ENCODE measurements at regions not wholly inside any gene's neighbourhood (a gene's known extent, or its start where the extent isn't known, plus 50 kb on each side); places are given as distances from the start of the nearest gene placed in this dataset.

GRCh38 chr1:185674201-185674600 is 60.0 kb upstream of the HMCN1 start (continued):
- TF ChIP-seq MTA1 (CRISPR knock-in tag; IDR thresholded peaks at IDR 0.05; ENCODE audit: borderline replicate concordance) (no peak), ZNF567 (CRISPR knock-in tag; IDR thresholded peaks at IDR 0.05; ENCODE audit: borderline replicate concordance) (no peak), GMEB1 (CRISPR knock-in tag; IDR thresholded peaks at IDR 0.05; ENCODE audit: borderline replicate concordance) (no peak), ERF (CRISPR knock-in tag; IDR thresholded peaks at IDR 0.05) (peak; percentile 93), SOX6 (IDR thresholded peaks at IDR 0.05) (no peak), SOX6 (CRISPR knock-in tag; IDR thresholded peaks at IDR 0.05) (peak; percentile 100), ZBTB43 (CRISPR knock-in tag; conservative IDR thresholded peaks at IDR 0.05) (0 out of 2 replicates have a peak, but pooled peaks have one; percentile 44), TFAP4 (IDR thresholded peaks at IDR 0.05; ENCODE audit: borderline replicate concordance, low read depth) (peak; percentile 55; the same call in 1 of the 2 replicates), ELF1 (CRISPR knock-in tag; IDR thresholded peaks at IDR 0.05) (peak; percentile 64; the same call in 1 of the 2 replicates), SIN3A (IDR thresholded peaks at IDR 0.05; ENCODE audit: borderline replicate concordance, low read depth, low read length) (no peak), SAFB2 (CRISPR knock-in tag; IDR thresholded peaks at IDR 0.05; ENCODE audit: borderline replicate concordance, low read depth) (no peak), ZNF138 (CRISPR knock-in tag; IDR thresholded peaks at IDR 0.05; ENCODE audit: low read depth) (no peak), POLR2AphosphoS2 (IDR thresholded peaks at IDR 0.05; ENCODE audit: low read depth, low read length) (no peak), POGZ (CRISPR knock-in tag; IDR thresholded peaks at IDR 0.05) (peak; percentile 93), ARNT (IDR thresholded peaks at IDR 0.05) (no peak), ZNF710 (CRISPR knock-in tag; IDR thresholded peaks at IDR 0.05; ENCODE audit: borderline replicate concordance) (peak; percentile 99), ADNP (CRISPR knock-in tag; IDR thresholded peaks at IDR 0.05) (no peak), E2F1 (CRISPR knock-in tag; IDR thresholded peaks at IDR 0.05) (no peak), PTBP1 (IDR thresholded peaks at IDR 0.05; ENCODE audit: low read depth, low read length, poor library complexity, severe bottlenecking) (no peak), TOE1 (CRISPR knock-in tag; IDR thresholded peaks at IDR 0.05) (no peak), MNT (IDR thresholded peaks at IDR 0.05) (no peak), YEATS2 (CRISPR knock-in tag; IDR thresholded peaks at IDR 0.05; ENCODE audit: borderline replicate concordance) (no peak)
